Mesothelial cell of epicardium (in vitro differentiated cells): ENCODE measurements at regions not wholly inside any gene's neighbourhood (a gene's known extent, or its start where the extent isn't known, plus 50 kb on each side); places are given as distances from the start of the nearest gene placed in this dataset.

Source experiments
- DNase-seq, 2 experiments: peaks; one replicate each; pipeline ENCODE4 v3.0.0; 2021; ENCODE audit warnings: low spot score in 2 of 2; ENCODE audit not compliant: unreplicated experiment in 2 of 2
- H3K27ac Mint-ChIP-seq: 2 replicates; pipeline ENCODE4 v1.8.0; 2021; ENCODE audit warnings: mixed read lengths
- H3K27me3 Mint-ChIP-seq: 2 replicates; pipeline ENCODE4 v1.8.0; 2021; ENCODE audit warnings: low read depth, mixed read lengths
- H3K36me3 Mint-ChIP-seq: 2 replicates; pipeline ENCODE4 v1.8.0; 2021; ENCODE audit warnings: mixed read lengths
- H3K4me1 Mint-ChIP-seq: 2 replicates; pipeline ENCODE4 v1.8.0; 2021; ENCODE audit warnings: mixed read lengths
- H3K4me3 Mint-ChIP-seq: 2 replicates; pipeline ENCODE4 v1.8.0; 2021; ENCODE audit warnings: mild to moderate bottlenecking, moderate library complexity, mixed read lengths
- H3K9me3 Mint-ChIP-seq: 2 replicates; pipeline ENCODE4 v1.8.0; 2021; ENCODE audit warnings: mixed read lengths
- CTCF ChIP-seq: fragments of 200-600 bp; sonication (generic); IDR thresholded peaks from one replicate; pipeline ENCODE4 v1.5.0; 2021; ENCODE audit warnings: antibody characterized with exemption; ENCODE audit not compliant: unreplicated experiment

GRCh38 chr7:4436936-4437335 is 245.2 kb upstream of the FOXK1 start:
- no peaks in the 10 kb centered on the region for H3K4me1 Mint-ChIP-seq
- no peak for TF ChIP-seq CTCF
- H3K27ac Mint-ChIP-seq = no peak overlapping the region
- peaks cover 62% of the 10 kb centered on the region for H3K9me3 Mint-ChIP-seq
- no peak overlapping the region for H3K4me3 Mint-ChIP-seq
- no peak for DNase-seq
- H3K36me3 Mint-ChIP-seq = no peaks in the 10 kb centered on the region
- no peaks in the 10 kb centered on the region for H3K27me3 Mint-ChIP-seq

GRCh38 chr7:4437916-4438315 is 244.2 kb upstream of the FOXK1 start:
- H3K4me3 Mint-ChIP-seq = no peak overlapping the region
- H3K27me3 Mint-ChIP-seq = no peaks in the 10 kb centered on the region
- H3K4me1 Mint-ChIP-seq = no peaks in the 10 kb centered on the region
- H3K27ac Mint-ChIP-seq = no peak overlapping the region
- DNase-seq = no peak
- TF ChIP-seq CTCF = no peak
- no peaks in the 10 kb centered on the region for H3K36me3 Mint-ChIP-seq
- peaks cover 59% of the 10 kb centered on the region for H3K9me3 Mint-ChIP-seq

- Mint-ChIP-seq H3K9me3 (peaks cover 59% of the 10 kb centered on the region), H3K4me1 (no peaks in the 10 kb centered on the region)
These were observed 243.3 kb upstream of the FOXK1 start for GRCh38 chr7:4438723-4439245.

GRCh38 chr7:4439444-4439843 is 242.7 kb upstream of the FOXK1 start:
- H3K27ac Mint-ChIP-seq = no peak overlapping the region
- peaks cover 58% of the 10 kb centered on the region for H3K9me3 Mint-ChIP-seq
- TF ChIP-seq CTCF = no peak
- H3K4me1 Mint-ChIP-seq = no peaks in the 10 kb centered on the region
- no peaks in the 10 kb centered on the region for H3K27me3 Mint-ChIP-seq
- no peak overlapping the region for H3K4me3 Mint-ChIP-seq
- no peaks in the 10 kb centered on the region for H3K36me3 Mint-ChIP-seq
- DNase-seq = no peak

More at GRCh38 chr7:4438723-4439245, 243.3 kb upstream of the FOXK1 start:
- H3K4me3 Mint-ChIP-seq = no peak overlapping the region
- no peaks in the 10 kb centered on the region for H3K27me3 Mint-ChIP-seq
- H3K27ac Mint-ChIP-seq = no peak overlapping the region
- DNase-seq = no peak
- no peaks in the 10 kb centered on the region for H3K36me3 Mint-ChIP-seq
- TF ChIP-seq CTCF = no peak

- H3K36me3 Mint-ChIP-seq = no peaks in the 10 kb centered on the region
- peaks cover 49% of the 10 kb centered on the region for H3K9me3 Mint-ChIP-seq
- H3K4me3 Mint-ChIP-seq = no peak overlapping the region
- H3K4me1 Mint-ChIP-seq = no peaks in the 10 kb centered on the region
- TF ChIP-seq CTCF = no peak
- no peaks in the 10 kb centered on the region for H3K27me3 Mint-ChIP-seq
- no peak for DNase-seq
- no peak overlapping the region for H3K27ac Mint-ChIP-seq
These were observed 238.0 kb upstream of the FOXK1 start for GRCh38 chr7:4444106-4444505.

- Mint-ChIP-seq H3K36me3 (no peaks in the 10 kb centered on the region), H3K4me3 (no peak overlapping the region), H3K27me3 (no peaks in the 10 kb centered on the region), H3K9me3 (peaks cover 51% of the 10 kb centered on the region), H3K4me1 (no peaks in the 10 kb centered on the region), H3K27ac (no peak overlapping the region)
- DNase-seq = no peak
- TF ChIP-seq CTCF = no peak
These were observed 236.3 kb upstream of the FOXK1 start for GRCh38 chr7:4445777-4446176.
